GM13977 (cell line): ENCODE measurements at regions not wholly inside any gene's neighbourhood (a gene's known extent, or its start where the extent isn't known, plus 50 kb on each side); places are given as distances from the start of the nearest gene placed in this dataset.
"Not testable (repeated sequence)": the region's sequence is repeated elsewhere in the genome, so short reads cannot be mapped to it uniquely, and the experiment has no call there.

ENCODE experiments used
- DNase-seq: peaks from one replicate; pipeline ENCODE4 v3.0.0; 2012; ENCODE audit warnings: low spot score
- in situ Hi-C: fragments of 300-500 bp; cut with MboI; formaldehyde crosslinking; loops from one replicate; pipeline ENCODE4 v1.12.0; 2022; ENCODE audit warnings: low sequenced_read_pairs, low pct_unique_long_range_greater_than_20kb, mixed read lengths, inconsistent platforms; ENCODE audit not compliant: unreplicated experiment
- TF ChIP-seq, protein P1 (sequence below): IDR thresholded peaks from 2 replicates; pipeline ENCODE4 v1.5.1; 2012; ENCODE audit warnings: mild to moderate bottlenecking, control low read depth; ENCODE audit not compliant: insufficient read depth; ENCODE audit errors: extremely low read depth, missing control alignments

DNA sequence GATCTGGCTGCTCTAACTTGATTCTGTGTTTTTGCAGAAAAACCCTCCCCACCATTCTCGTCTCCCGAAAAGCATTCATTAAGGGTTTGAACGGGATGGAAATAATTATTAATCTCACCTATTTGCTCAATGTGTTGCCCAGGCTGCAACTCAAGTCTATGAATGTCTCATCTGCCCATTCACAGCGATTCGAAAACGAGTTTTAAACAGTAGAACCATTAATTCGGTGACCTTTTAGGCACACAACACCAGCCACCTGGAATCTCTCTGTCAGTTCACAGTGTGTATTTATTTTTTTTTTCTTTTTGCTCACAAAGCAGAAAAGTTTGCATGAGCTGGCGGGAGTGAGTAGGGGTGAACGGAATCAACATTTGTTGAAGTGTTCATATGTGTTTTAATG, 764.7 kb upstream of the TPTE start:
- no peak for DNase-seq
- TF ChIP-seq, protein P1, sequence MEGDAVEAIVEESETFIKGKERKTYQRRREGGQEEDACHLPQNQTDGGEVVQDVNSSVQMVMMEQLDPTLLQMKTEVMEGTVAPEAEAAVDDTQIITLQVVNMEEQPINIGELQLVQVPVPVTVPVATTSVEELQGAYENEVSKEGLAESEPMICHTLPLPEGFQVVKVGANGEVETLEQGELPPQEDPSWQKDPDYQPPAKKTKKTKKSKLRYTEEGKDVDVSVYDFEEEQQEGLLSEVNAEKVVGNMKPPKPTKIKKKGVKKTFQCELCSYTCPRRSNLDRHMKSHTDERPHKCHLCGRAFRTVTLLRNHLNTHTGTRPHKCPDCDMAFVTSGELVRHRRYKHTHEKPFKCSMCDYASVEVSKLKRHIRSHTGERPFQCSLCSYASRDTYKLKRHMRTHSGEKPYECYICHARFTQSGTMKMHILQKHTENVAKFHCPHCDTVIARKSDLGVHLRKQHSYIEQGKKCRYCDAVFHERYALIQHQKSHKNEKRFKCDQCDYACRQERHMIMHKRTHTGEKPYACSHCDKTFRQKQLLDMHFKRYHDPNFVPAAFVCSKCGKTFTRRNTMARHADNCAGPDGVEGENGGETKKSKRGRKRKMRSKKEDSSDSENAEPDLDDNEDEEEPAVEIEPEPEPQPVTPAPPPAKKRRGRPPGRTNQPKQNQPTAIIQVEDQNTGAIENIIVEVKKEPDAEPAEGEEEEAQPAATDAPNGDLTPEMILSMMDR, result no peak
- in situ Hi-C loops, result no loop called here

GRCh38 chr21:9757118-9757517, 764.3 kb upstream of the TPTE start:
- DNase-seq, in situ Hi-C loops: not testable (repeated sequence)

GRCh38 chr21:9757572-9757971, 763.8 kb upstream of the TPTE start:
- in situ Hi-C loops, DNase-seq: not testable (repeated sequence)

DNA sequence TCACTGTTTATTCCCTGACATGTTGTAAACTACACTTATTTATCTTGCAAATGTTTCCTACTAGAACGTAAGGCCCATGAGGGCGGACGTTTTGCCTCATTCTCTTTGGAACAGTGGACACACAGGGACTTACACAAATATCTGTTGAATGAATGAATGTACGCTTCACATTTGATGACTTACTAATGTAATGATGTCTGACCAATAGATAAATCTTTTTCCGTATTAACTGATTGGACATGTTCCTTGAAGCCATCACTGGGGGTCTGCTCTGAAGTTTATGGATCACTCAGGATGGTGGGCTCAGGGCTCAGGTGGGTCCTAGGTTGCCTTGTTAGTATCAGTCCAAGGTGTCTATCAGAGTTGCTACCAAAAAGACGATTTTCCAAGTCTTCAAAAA, 763.2 kb upstream of the TPTE start:
- DNase-seq, result no peak
- in situ Hi-C loops, result no loop called here
- TF ChIP-seq, protein P1, result no peak

DNA sequence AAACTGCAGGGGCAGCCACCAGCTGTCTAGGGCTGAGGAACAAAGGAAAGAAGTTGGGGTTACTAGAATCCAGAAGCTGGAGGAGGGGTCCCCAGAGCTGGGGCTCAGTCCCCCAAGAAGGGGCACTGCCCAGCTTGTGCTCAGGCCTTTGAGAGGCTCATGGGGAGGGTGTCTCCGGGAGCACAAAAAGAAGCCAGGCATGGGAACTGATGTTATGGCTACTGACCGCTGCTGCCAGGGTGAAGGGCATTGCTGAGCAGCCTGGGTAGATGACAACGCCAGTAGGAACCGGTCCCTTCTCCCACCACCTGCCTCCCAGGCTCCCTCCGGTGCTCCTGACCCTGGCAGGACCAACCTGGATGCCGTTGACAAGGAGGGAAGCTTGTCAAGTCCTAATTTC, 762.5 kb upstream of the TPTE start:
- TF ChIP-seq, protein P1, result no peak
- no peak for DNase-seq
- in situ Hi-C loops, result no loop called here

GRCh38 chr21:9759972-9760371, 761.4 kb upstream of the TPTE start:
- in situ Hi-C loops, result no loop called here

DNA sequence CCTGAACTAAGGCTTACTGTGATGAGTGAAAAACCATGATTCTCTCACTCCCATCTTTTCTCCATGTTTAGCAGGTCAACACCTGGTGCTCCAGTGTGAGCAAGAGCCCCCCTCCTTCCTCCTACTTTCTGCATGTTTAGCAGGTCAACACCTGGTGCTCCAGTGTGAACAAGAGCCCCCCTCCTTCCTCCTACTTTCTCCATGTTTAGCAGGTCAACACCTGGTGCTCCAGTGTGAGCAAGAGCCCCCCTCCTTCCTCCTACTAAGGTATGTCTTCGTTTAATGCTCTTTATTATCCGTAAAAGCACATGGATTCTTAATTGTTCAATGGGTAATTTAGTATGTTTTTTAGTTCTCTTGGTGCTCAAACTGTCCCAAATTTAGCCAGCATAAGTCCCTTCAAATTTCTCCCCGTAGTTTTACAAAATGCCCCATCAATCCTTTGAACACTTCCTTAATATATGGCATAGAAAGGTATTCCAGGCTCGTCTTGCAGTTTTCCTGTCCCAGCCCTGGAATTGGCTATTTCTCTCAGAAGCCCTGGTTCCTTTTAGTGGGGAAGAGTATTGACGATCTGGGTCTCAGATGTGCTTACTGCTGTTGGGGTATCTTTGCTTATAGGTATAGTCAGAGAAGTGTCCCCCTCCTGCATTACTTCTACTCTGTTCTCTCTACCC, 760.8 kb upstream of the TPTE start:
- DNase-seq, result no peak
- TF ChIP-seq, protein P1, result no peak
- in situ Hi-C loops, result no loop called here

More at GRCh38 chr21:9759972-9760371, 761.4 kb upstream of the TPTE start:
- TF ChIP-seq, protein P1, result no peak
- DNase-seq, result no peak

DNA sequence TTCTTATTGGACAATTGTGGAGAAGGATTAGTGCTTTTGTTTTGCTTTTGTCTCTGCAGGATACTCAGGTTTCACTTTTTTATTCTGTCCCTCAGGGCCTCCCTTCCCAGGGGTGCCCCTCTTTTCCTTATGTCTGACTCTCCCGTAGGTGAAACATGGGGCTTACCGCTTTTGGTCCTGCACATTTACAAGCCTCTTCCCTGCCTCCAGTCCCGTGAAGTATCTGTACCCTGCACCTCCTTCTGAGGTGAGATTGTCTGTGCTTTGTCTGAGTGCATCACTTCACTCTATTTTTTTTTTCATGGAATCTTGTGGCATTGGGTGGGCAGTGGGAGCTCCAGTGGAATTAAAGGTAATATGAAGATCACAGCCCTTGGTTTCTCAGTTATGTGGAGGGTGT, 758.1 kb upstream of the TPTE start:
- TF ChIP-seq, protein P1, result no peak
- no peak for DNase-seq
- in situ Hi-C loops, result no loop called here
